MM.1S (cell line): ENCODE measurements at regions not wholly inside any gene's neighbourhood (a gene's known extent, or its start where the extent isn't known, plus 50 kb on each side); places are given as distances from the start of the nearest gene placed in this dataset.

Experiments used
- CTCF ChIP-seq: fragments of 300-600 bp; sonication (generic); IDR thresholded peaks from 2 replicates; pipeline ENCODE4 v1.5.1; 2016; ENCODE audit warnings: antibody characterized with exemption, low read length, mixed read lengths
- EZH2 ChIP-seq: fragments of 300-600 bp; sonication (generic); optimal IDR thresholded peaks from 2 replicates; pipeline ENCODE3; 2017; ENCODE audit warnings: low read depth, mild to moderate bottlenecking, antibody characterized with exemption, low read length, mixed read lengths
- EZH2phosphoT487 ChIP-seq: fragments of 300-600 bp; sonication (generic); IDR thresholded peaks from 2 replicates; pipeline ENCODE4 v1.6.1; 2018; ENCODE audit warnings: antibody characterized with exemption, low read length

DNA sequence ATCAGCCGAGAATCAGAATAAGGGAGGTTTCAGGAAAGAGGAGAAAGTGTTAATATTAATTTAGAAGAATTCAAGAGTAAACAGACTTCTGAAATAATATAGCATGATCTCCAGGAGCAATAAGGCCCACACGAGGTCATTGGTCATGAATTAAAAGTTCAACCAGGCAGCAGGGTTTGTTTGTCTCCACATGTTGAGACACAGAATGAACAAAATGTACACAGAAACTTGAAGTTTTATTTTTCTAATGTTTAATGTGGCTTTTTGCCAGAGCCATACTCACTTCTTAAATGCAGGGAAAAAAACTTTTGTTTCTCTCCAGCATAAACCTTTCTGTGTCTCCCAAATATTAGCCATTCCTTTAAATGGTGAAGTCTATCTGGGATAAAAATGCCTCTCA is 504.5 kb downstream of the HDGFL1 start:
- TF ChIP-seq CTCF (no peak), EZH2 (no peak), EZH2phosphoT487 (no peak)
